Transverse colon (tissue), 4 donors: ENCODE measurements at regions not wholly inside any gene's neighbourhood (a gene's known extent, or its start where the extent isn't known, plus 50 kb on each side); places are given as distances from the start of the nearest gene placed in this dataset.

Source experiments
- CTCF ChIP-seq, 5 experiments: fragments of 200-600 bp in 3 of 5; fragments of 450-650 bp in 2 of 5; sonication (generic) in 3 of 5; IDR thresholded peaks; 1 replicate in 2 of 5; 2 replicates in 3 of 5; pipeline ENCODE4 v1.5.1; 2016 to 2017; ENCODE audit warnings: antibody characterized with exemption in 5 of 5, inconsistent platforms in 3 of 5, mild to moderate bottlenecking in 2 of 5, moderate library complexity in 1 of 5
- POLR2A ChIP-seq: fragments of 450-650 bp; IDR thresholded peaks from one replicate; pipeline ENCODE4 v1.6.1; 2016; ENCODE audit warnings: antibody characterized with exemption, mild to moderate bottlenecking, moderate library complexity
- POLR2AphosphoS5 ChIP-seq, 3 donors: sonication (generic); formaldehyde crosslinking; IDR thresholded peaks; one replicate each; pipeline ENCODE4 v1.6.1; 2016; ENCODE audit warnings: antibody characterized with exemption in 3 of 3

DNA sequence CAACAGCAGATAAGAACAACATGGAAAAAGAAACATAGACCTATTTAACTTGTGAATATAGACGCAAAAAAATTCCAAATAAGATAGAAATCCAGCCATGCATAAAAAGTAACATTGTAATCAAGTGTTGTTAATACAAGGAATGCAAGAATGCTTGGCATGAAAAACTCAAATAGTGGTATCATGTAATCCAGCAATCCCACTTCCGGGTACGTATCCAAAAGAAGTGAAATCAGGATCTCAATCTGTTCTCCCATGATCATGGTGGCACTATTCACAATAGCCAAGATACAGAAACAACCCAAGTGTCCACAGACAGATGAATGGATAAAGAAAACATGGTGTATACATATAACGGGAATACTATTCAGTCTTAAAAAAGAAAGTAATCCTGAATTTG is 437.4 kb downstream of the ARHGEF28 start:
- TF ChIP-seq CTCF (IDR thresholded peaks at IDR 0.05) (no peak), POLR2A (no peak), POLR2AphosphoS5 (IDR thresholded peaks at IDR 0.05) (no peak)
